ENCODE measurements at regions not wholly inside any gene's neighbourhood (a gene's known extent, or its start where the extent isn't known, plus 50 kb on each side); places are given as distances from the start of the nearest gene placed in this dataset.

- H3K9me3 Mint-ChIP-seq: peaks cover 16% of the 10 kb centered on the region
Observed at GRCh38 chr6:170082067-170082466, 208.8 kb downstream of the DLL1 start.

More at GRCh38 chr6:170082067-170082466, 208.8 kb downstream of the DLL1 start:
- Histone ChIP-seq H3K4me1 (ENCODE audit: insufficient read depth) (no peaks in the 10 kb centered on the region), H3K4me2 (no peak overlapping the region), H3K4me3 (no peak overlapping the region), H2AFZ (no peak overlapping the region), H3K79me2 (replicated peaks; ENCODE audit: insufficient read depth) (no peaks in the 10 kb centered on the region), H3K9me2 (ENCODE audit: insufficient read depth) (no peaks in the 10 kb centered on the region), H3K36me3 (ENCODE audit: insufficient read depth) (no peaks in the 10 kb centered on the region), H3F3A (replicated peaks; ENCODE audit: low read depth) (no peaks in the 10 kb centered on the region), H3K27me3 (ENCODE audit: insufficient read depth) (no peaks in the 10 kb centered on the region), H4K20me1 (replicated peaks; ENCODE audit: insufficient read depth) (no peaks in the 10 kb centered on the region), H3K27ac (ENCODE audit: low read depth) (no peak overlapping the region)
- no peaks in the 10 kb centered on the region; the same call in 2 of the 3 replicates for H3K4me1 Mint-ChIP-seq
- peaks cover 8% of the 10 kb centered on the region for H3K36me3 Mint-ChIP-seq (ENCODE audit: low read depth)
- DNase-seq (ENCODE audit: low spot score): no peak
- H3K4me3 Mint-ChIP-seq: no peak overlapping the region
- ATAC-seq: no peak
- no peak overlapping the region for H3K27ac Mint-ChIP-seq
- H3K27me3 Mint-ChIP-seq (ENCODE audit: insufficient read depth, low read depth, poor library complexity): peaks cover 4% of the 10 kb centered on the region
- TF ChIP-seq, protein P1, sequence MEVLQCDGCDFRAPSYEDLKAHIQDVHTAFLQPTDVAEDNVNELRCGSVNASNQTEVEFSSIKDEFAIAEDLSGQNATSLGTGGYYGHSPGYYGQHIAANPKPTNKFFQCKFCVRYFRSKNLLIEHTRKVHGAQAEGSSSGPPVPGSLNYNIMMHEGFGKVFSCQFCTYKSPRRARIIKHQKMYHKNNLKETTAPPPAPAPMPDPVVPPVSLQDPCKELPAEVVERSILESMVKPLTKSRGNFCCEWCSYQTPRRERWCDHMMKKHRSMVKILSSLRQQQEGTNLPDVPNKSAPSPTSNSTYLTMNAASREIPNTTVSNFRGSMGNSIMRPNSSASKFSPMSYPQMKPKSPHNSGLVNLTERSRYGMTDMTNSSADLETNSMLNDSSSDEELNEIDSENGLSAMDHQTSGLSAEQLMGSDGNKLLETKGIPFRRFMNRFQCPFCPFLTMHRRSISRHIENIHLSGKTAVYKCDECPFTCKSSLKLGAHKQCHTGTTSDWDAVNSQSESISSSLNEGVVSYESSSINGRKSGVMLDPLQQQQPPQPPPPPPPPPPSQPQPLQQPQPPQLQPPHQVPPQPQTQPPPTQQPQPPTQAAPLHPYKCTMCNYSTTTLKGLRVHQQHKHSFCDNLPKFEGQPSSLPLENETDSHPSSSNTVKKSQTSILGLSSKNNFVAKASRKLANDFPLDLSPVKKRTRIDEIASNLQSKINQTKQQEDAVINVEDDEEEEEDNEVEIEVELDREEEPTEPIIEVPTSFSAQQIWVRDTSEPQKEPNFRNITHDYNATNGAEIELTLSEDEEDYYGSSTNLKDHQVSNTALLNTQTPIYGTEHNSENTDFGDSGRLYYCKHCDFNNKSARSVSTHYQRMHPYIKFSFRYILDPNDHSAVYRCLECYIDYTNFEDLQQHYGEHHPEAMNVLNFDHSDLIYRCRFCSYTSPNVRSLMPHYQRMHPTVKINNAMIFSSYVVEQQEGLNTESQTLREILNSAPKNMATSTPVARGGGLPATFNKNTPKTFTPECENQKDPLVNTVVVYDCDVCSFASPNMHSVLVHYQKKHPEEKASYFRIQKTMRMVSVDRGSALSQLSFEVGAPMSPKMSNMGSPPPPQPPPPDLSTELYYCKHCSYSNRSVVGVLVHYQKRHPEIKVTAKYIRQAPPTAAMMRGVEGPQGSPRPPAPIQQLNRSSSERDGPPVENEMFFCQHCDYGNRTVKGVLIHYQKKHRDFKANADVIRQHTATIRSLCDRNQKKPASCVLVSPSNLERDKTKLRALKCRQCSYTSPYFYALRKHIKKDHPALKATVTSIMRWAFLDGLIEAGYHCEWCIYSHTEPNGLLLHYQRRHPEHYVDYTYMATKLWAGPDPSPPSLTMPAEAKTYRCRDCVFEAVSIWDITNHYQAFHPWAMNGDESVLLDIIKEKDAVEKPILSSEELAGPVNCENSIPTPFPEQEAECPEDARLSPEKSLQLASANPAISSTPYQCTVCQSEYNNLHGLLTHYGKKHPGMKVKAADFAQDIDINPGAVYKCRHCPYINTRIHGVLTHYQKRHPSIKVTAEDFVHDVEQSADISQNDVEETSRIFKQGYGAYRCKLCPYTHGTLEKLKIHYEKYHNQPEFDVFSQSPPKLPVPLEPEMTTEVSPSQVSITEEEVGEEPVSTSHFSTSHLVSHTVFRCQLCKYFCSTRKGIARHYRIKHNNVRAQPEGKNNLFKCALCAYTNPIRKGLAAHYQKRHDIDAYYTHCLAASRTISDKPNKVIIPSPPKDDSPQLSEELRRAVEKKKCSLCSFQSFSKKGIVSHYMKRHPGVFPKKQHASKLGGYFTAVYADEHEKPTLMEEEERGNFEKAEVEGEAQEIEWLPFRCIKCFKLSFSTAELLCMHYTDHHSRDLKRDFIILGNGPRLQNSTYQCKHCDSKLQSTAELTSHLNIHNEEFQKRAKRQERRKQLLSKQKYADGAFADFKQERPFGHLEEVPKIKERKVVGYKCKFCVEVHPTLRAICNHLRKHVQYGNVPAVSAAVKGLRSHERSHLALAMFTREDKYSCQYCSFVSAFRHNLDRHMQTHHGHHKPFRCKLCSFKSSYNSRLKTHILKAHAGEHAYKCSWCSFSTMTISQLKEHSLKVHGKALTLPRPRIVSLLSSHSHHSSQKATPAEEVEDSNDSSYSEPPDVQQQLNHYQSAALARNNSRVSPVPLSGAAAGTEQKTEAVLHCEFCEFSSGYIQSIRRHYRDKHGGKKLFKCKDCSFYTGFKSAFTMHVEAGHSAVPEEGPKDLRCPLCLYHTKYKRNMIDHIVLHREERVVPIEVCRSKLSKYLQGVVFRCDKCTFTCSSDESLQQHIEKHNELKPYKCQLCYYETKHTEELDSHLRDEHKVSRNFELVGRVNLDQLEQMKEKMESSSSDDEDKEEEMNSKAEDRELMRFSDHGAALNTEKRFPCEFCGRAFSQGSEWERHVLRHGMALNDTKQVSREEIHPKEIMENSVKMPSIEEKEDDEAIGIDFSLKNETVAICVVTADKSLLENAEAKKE (CRISPR knock-in tag; IDR thresholded peaks at IDR 0.05): no peak
- TF ChIP-seq REST (IDR thresholded peaks at IDR 0.05; ENCODE audit: unreplicated experiment) (no peak), STAT1 (IDR thresholded peaks at IDR 0.05; ENCODE audit: unreplicated experiment) (no peak), EZH2phosphoT487 (IDR thresholded peaks at IDR 0.05; ENCODE audit: unreplicated experiment) (no peak), EZH2 (IDR thresholded peaks at IDR 0.05; ENCODE audit: low read depth, unreplicated experiment) (no peak), NANOG (IDR thresholded peaks at IDR 0.05; ENCODE audit: borderline replicate concordance) (no peak), POLR2AphosphoS5 (IDR thresholded peaks at IDR 0.05; ENCODE audit: low read depth) (no peak), CREB1 (CRISPR knock-in tag; IDR thresholded peaks at IDR 0.05; ENCODE audit: low read depth) (no peak), ETS1 (IDR thresholded peaks at IDR 0.05) (no peak)
- TF ChIP-seq, protein P2, sequence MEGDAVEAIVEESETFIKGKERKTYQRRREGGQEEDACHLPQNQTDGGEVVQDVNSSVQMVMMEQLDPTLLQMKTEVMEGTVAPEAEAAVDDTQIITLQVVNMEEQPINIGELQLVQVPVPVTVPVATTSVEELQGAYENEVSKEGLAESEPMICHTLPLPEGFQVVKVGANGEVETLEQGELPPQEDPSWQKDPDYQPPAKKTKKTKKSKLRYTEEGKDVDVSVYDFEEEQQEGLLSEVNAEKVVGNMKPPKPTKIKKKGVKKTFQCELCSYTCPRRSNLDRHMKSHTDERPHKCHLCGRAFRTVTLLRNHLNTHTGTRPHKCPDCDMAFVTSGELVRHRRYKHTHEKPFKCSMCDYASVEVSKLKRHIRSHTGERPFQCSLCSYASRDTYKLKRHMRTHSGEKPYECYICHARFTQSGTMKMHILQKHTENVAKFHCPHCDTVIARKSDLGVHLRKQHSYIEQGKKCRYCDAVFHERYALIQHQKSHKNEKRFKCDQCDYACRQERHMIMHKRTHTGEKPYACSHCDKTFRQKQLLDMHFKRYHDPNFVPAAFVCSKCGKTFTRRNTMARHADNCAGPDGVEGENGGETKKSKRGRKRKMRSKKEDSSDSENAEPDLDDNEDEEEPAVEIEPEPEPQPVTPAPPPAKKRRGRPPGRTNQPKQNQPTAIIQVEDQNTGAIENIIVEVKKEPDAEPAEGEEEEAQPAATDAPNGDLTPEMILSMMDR (conservative IDR thresholded peaks at IDR 0.05; ENCODE audit: low read depth in 2 of 2): no peak

All from GM23338 (cell line).